ENCODE measurements at regions not wholly inside any gene's neighbourhood (a gene's known extent, or its start where the extent isn't known, plus 50 kb on each side); places are given as distances from the start of the nearest gene placed in this dataset.
A peak's percentile ranks its signal among the peaks of the same experiment; 100 is the strongest.

GRCh38 chr22:46038516-46039430, 61.8 kb upstream of the WNT7B start:
- Histone ChIP-seq H3K4me1 (ENCODE audit: control insufficient read depth in 1 of 2, insufficient read depth in 2 of 2, low read depth in 1 of 2, low read length in 1 of 2) (peaks cover 0 to 43% of the 10 kb centered on the region in 2 experiments; a peak in 3 of 4 replicates), H3K79me2 (ENCODE audit: insufficient read depth) (peaks cover 15% of the 10 kb centered on the region), H3K4me2 (no peak overlapping the region), H3K27me3 (ENCODE audit: insufficient read depth) (no peaks in the 10 kb centered on the region), H3K9ac (no peak overlapping the region), H4K20me1 (ENCODE audit: insufficient read depth) (no peaks in the 10 kb centered on the region), H3F3A (replicated peaks; ENCODE audit: insufficient read depth) (peaks cover 17% of the 10 kb centered on the region), H2AFZ (ENCODE audit: low read depth) (no peak overlapping the region), H3K9me3 (no peaks in the 10 kb centered on the region), H3K9me2 (no peaks in the 10 kb centered on the region), H3K36me3 (replicated peaks in 1 of 2; ENCODE audit: control insufficient read depth in 1 of 2, insufficient read depth in 2 of 2, low read length in 1 of 2) (no peaks in the 10 kb centered on the region), H3K4me3 (ENCODE audit: low read depth in 2 of 2, low read length in 1 of 2) (no peak overlapping the region), H3K27ac (ENCODE audit: low read depth in 2 of 2, low read length in 1 of 2) (peak overlapping the region in 1 of 2 experiments; percentile 75; a peak in 2 of 4 replicates)
- DNase-seq = no peak
- WGBS (ENCODE audit: low lambda C conversion rate) = 82% methylated on average over 18 of the region's 18 CpGs
- CTCF ChIA-PET = interaction anchor here (4.0 to 5.0 kb wide), 3 partner anchors 15 to 32 kb away, joined by 41 to 73 read pairs (median 54); no protein-coding TSS in a partner anchor
- POLR2A ChIA-PET = interaction anchor here (1.1 kb wide), 1 partner anchor 17 kb away, joined by 4 read pairs; no protein-coding TSS in a partner anchor
- TF ChIP-seq IRF3 (IDR thresholded peaks at IDR 0.05; ENCODE audit: low read depth, low read length) = no peak

- Histone ChIP-seq H3K4me3 (ENCODE audit: low read depth in 2 of 2, low read length in 1 of 2) (no peak overlapping the region), H3K27me3 (ENCODE audit: insufficient read depth) (no peaks in the 10 kb centered on the region), H3F3A (replicated peaks; ENCODE audit: insufficient read depth) (peaks cover 17% of the 10 kb centered on the region), H3K27ac (ENCODE audit: low read depth in 2 of 2, low read length in 1 of 2) (peak overlapping the region in 1 of 2 experiments; percentile 75; a peak in 2 of 4 replicates), H3K36me3 (replicated peaks in 1 of 2; ENCODE audit: control insufficient read depth in 1 of 2, insufficient read depth in 2 of 2, low read length in 1 of 2) (no peaks in the 10 kb centered on the region), H2AFZ (ENCODE audit: low read depth) (peak overlapping the region; percentile 41; the same call in 1 of the 2 replicates), H3K9ac (no peak overlapping the region), H3K9me2 (no peaks in the 10 kb centered on the region), H4K20me1 (ENCODE audit: insufficient read depth) (no peaks in the 10 kb centered on the region), H3K4me2 (no peak overlapping the region), H3K79me2 (ENCODE audit: insufficient read depth) (peaks cover 15% of the 10 kb centered on the region), H3K9me3 (no peaks in the 10 kb centered on the region), H3K4me1 (ENCODE audit: control insufficient read depth in 1 of 2, insufficient read depth in 2 of 2, low read depth in 1 of 2, low read length in 1 of 2) (peaks cover 0 to 44% of the 10 kb centered on the region in 2 experiments; a peak in 3 of 4 replicates)
- 70% methylated on average over 6 of the region's 6 CpGs for whole genome bisulfite sequencing (ENCODE audit: low lambda C conversion rate)
- POLR2A ChIA-PET = no interaction called here
- DNase-seq = no peak
- CTCF ChIA-PET = interaction anchor here (4.3 kb wide), 1 partner anchor 14 kb away, joined by 54 read pairs; no protein-coding TSS in a partner anchor
- TF ChIP-seq SMC3 (IDR thresholded peaks at IDR 0.05; ENCODE audit: low read depth, low read length) = no peak
- TF ChIP-seq GATA2 (CRISPR knock-in tag; IDR thresholded peaks at IDR 0.05) = no peak
- no peak for TF ChIP-seq SIN3A (IDR thresholded peaks at IDR 0.05; ENCODE audit: borderline replicate concordance, low read depth, low read length)
Measured at GRCh38 chr22:46039535-46039934, 62.6 kb upstream of the WNT7B start.
